Uterus (tissue), 2 donors: ENCODE measurements at regions not wholly inside any gene's neighbourhood (a gene's known extent, or its start where the extent isn't known, plus 50 kb on each side); places are given as distances from the start of the nearest gene placed in this dataset.

Source experiments
- CTCF ChIP-seq, 4 experiments: fragments of 200-600 bp in 2 of 4; fragments of 450-650 bp in 2 of 4; sonication (generic) in 2 of 4; IDR thresholded peaks; one replicate each; pipeline ENCODE4 v1.5.1; 2016 to 2019; ENCODE audit warnings: antibody characterized with exemption in 4 of 4, mild to moderate bottlenecking in 2 of 4, moderate library complexity in 1 of 4
- POLR2A ChIP-seq, 2 donors: fragments of 450-650 bp; IDR thresholded peaks; one replicate each; pipeline ENCODE4 v1.6.1; 2016; ENCODE audit warnings: antibody characterized with exemption in 2 of 2, mild to moderate bottlenecking in 1 of 2, moderate library complexity in 1 of 2

DNA sequence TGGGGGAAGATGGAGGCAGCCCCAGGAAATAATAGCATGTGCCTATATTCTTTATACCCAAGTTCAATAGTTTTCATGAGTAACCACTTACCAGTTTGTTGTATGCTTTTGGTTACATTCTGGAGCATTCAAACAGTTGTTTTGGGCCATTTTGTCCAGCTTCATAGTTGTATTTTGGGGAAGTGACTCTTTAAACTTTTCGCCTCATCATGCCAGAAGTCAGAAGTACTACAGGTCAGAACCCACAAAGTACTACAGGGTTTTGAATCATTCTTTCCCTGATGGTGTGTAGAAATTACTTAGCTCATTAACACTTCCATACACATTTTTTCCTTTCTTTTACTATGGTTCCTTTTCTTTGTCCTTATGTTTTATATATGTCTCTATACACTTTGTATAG is 210.6 kb downstream of the ARPP21 start:
- TF ChIP-seq CTCF (IDR thresholded peaks at IDR 0.05) = no peak
- TF ChIP-seq POLR2A (IDR thresholded peaks at IDR 0.05) = no peak
